HL-60 (cell line): ENCODE measurements at regions not wholly inside any gene's neighbourhood (a gene's known extent, or its start where the extent isn't known, plus 50 kb on each side); places are given as distances from the start of the nearest gene placed in this dataset.

Source experiments
- DNase-seq, 2 experiments: peaks; one replicate each; pipeline ENCODE4 v3.0.0-alpha.2; 2010 to 2020; ENCODE audit warnings: low read depth in 1 of 2, low spot score in 1 of 2
- H3K27ac ChIP-seq: fragments of 250-450 bp; sonication (Bioruptor Pico); replicated peaks from 2 replicates; pipeline ENCODE4 v1.5.1; 2020; ENCODE audit warnings: mild to moderate bottlenecking, moderate library complexity
- H3K27me3 ChIP-seq: fragments of 250-450 bp; sonication (Bioruptor Pico); 2 replicates; pipeline ENCODE4 v1.5.1; 2021; ENCODE audit warnings: mild to moderate bottlenecking, moderate library complexity; ENCODE audit not compliant: insufficient read depth, poor library complexity, severe bottlenecking
- H3K4me3 ChIP-seq: replicated peaks from 2 replicates; pipeline ENCODE4 v1.5.1; 2011; ENCODE audit warnings: mild to moderate bottlenecking, control low read depth, low read length; ENCODE audit not compliant: insufficient read depth
- CTCF ChIP-seq: IDR thresholded peaks from one replicate; pipeline ENCODE4 v1.5.1; 2011; ENCODE audit warnings: low read length, control low read depth, inconsistent platforms; ENCODE audit not compliant: insufficient read depth
- GABPA ChIP-seq: IDR thresholded peaks from 2 replicates; pipeline ENCODE4 v1.6.1; 2012; ENCODE audit warnings: low read depth
- POLR2AphosphoS5 ChIP-seq: IDR thresholded peaks from 2 replicates; pipeline ENCODE4 v1.6.1; 2012; ENCODE audit warnings: low read depth
- REST ChIP-seq: IDR thresholded peaks from 2 replicates; pipeline ENCODE4 v1.6.1; 2012; ENCODE audit warnings: low read depth; ENCODE audit not compliant: insufficient replicate concordance
- SPI1 ChIP-seq: IDR thresholded peaks from 2 replicates; pipeline ENCODE4 v1.6.1; 2012; ENCODE audit warnings: low read depth, mild to moderate bottlenecking, borderline replicate concordance

- no peak for TF ChIP-seq POLR2AphosphoS5
- TF ChIP-seq SPI1, result no peak
- no peak for TF ChIP-seq GABPA
- TF ChIP-seq CTCF, result no peak
- TF ChIP-seq REST, result no peak
- H3K27me3 ChIP-seq, result peaks cover 5% of the 10 kb centered on the region
- H3K27ac ChIP-seq, result no peak overlapping the region
- DNase-seq, result no peak
- H3K4me3 ChIP-seq, result no peak overlapping the region
Measured at GRCh38 chr3:181213347-181213746, 223.8 kb upstream of the DNAJC19 start.

GRCh38 chr3:181212271-181212670, 222.7 kb upstream of the DNAJC19 start:
- TF ChIP-seq REST (no peak), POLR2AphosphoS5 (no peak), SPI1 (no peak), GABPA (no peak), CTCF (no peak)
- peaks cover 5% of the 10 kb centered on the region for H3K27me3 ChIP-seq
- H3K4me3 ChIP-seq, result no peak overlapping the region
- no peak overlapping the region for H3K27ac ChIP-seq
- DNase-seq, result no peak

- no peak for DNase-seq
- Histone ChIP-seq H3K27me3 (peaks cover 5% of the 10 kb centered on the region), H3K4me3 (no peak overlapping the region), H3K27ac (no peak overlapping the region)
- TF ChIP-seq REST, result no peak
- TF ChIP-seq GABPA, result no peak
- TF ChIP-seq POLR2AphosphoS5, result no peak
- no peak for TF ChIP-seq SPI1
- TF ChIP-seq CTCF, result no peak
Measured at GRCh38 chr3:181210275-181210674, 220.7 kb upstream of the DNAJC19 start.
